GM18870 (cell line): ENCODE measurements at regions not wholly inside any gene's neighbourhood (a gene's known extent, or its start where the extent isn't known, plus 50 kb on each side); places are given as distances from the start of the nearest gene placed in this dataset.
"Not testable (repeated sequence)": the region's sequence is repeated elsewhere in the genome, so short reads cannot be mapped to it uniquely, and the experiment has no call there.

Source experiments
- ATAC-seq: cut with Tn5 transposase; IDR thresholded peaks from one replicate; pipeline ENCODE4 v1.9.1; 2021; ENCODE audit warnings: moderate library complexity; ENCODE audit not compliant: unreplicated experiment

DNA sequence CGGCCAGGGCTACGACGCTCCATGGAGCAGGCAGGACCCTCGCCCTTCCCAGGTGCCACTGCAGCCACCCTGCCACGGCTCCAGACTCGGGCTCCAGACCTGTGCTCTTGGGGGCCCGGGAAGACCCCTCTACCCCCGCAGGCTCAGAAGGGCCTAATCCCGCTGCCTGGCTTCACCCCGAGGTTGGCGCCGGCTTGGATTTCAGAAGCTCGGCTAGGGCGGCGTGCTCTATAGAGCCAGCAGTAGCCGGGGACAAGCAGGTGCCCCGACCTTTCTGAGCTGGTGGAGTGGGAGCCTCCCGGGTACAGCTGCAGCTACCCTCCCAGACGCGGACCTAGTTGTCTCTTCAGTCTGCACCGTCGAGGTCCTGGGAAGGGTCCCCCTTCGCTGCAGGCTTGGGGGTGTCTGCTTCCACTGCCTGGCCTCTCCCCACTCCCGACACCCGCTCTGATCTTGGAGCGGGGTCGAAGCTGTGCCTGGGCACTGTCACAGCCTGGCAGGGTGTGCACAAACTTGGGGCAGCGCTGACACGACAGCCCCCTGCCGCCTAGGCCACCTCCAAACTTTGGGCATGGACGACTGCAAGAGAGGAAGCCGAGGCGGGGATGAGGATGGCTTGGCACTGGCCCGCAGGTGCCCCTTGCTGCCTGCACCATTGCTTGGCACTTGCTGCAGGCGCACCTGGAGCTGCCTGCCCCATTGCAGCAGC is 1366.1 kb upstream of the CDH9 start:
- no peak for ATAC-seq

DNA sequence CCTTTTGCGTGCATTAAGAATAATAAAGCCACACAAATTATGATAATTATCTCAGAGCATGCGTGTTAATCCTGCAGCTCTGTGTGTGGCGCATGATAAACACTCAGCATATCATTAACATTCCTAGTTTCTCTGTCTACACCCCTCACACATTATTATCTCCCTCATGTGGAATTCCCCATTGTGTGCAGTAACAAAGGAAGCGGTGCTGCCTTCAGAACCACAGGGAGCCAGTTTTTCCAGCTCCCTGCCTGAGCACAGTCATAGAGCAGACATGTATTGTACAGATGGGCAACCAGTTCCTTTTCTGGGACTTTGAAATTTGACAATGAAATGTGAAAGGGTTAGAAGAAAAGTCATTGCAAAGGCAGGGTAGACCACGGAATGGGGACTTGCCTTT is 1365.5 kb upstream of the CDH9 start:
- no peak for ATAC-seq

- ATAC-seq = no peak
Observed at GRCh38 chr5:28402590-28403301, 1364.4 kb upstream of the CDH9 start.

DNA sequence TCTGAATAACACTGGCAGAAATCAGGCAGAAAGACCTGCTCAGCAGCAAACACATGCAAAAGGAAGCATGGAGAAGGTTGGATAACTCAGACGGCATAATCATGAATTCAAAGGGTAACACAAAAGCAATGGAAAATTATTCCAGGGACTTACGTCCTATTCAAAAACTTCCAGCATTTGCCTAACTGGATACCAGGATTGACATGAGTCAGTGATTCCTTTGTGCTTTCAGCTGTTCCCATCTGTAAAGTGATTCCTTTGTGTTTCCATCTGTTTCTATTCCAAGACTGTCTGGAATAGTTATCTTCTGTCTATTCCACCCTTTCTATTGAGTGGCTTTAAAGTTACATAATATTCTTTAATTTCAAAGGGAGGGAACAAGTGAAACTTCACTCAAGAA is 1361.7 kb upstream of the CDH9 start:
- no peak for ATAC-seq

DNA sequence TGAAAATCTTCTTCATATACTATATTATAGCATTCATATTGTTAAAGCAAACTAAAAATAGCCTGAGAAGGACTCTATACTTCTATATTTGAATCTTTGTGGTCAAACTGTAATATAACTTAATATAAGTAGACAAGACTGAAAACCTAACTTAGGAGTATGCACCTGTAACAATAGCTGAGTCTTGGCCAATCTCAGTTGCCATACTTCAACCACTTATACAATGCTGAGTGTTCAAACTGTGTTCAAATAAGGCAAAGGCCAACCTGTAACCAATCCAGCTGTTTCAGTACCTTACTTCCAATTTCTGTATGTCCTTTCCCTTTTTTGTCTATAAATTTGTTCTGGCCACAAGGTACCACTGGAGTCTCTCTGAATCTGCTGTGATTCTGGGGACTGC is 1360.8 kb upstream of the CDH9 start:
- ATAC-seq = no peak

DNA sequence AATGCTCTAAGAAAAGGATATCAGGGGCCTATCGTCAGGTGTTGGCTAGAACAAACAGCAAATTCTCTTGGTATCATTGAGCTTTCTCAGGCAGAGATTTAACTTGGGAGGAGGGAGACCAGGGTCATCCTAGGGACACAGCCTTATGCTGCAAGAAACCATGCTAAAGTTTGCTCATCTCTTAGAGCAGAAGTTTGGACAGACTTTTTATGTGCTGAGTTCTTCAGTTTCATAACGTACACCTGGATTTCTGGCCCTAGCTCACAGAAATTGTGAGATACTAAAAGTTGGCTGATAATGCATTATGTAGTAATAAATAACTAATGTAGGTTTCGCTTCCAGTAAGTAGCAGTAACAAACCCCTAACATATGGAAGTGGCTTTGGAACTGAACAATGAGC is 1359.8 kb upstream of the CDH9 start:
- ATAC-seq = no peak

DNA sequence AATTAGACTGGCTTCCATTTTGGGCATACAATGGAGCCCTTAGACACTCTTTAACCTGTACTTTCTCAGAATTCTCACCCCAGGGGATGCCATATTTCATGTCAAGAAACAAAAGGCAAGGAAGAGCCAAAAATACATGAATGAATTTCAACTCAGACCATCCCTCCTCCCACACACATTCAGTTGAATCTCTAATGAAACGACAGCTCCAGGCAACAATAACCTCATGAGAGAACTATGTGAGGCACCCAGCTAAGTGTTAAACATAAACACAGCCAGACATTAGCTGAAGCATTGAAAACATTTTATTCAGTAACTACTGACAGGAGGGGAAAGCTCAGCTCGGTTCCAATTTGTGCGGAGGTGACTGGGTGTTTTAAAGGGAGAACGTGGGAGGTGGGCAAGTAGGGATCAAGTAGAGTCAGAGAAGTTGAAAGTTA is 1359.1 kb upstream of the CDH9 start:
- no peak for ATAC-seq

DNA sequence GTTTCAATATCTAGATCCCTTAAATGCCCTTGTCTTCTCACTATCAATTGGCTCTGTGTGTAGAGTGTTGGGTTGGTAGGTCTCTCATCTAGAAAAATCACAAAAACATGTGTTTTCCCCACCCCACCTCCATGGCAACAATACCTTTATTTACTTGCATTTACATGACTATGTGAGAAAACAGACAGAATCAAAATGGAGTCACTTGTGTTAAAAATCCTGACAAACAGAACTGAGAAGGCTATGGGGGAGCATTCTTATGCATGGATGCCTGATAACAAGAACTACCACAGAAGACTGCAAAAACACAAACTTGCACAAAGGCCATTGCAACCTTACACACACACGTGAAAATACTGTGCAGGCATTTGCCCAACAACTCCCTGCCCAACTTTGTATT is 1352.9 kb upstream of the CDH9 start:
- no peak for ATAC-seq

DNA sequence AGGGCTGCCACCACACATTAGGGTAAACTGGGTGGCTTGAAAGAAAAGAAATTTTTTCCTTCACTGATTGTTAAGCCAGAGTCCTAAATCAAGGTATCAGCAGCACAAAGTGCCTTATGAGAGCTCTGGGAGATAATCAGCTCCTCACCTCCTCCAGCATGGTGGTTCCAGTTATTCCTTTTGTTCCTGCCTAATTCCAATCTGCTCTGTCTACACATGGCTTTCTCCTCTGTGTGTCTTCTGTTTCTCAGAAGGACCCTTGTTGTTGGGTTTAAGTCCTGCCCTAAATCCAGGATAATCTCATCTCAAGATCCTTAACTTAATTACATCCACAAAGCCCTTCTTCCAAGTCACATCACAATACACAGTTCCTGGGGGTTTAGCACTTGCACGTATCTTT is 1352.0 kb upstream of the CDH9 start:
- no peak for ATAC-seq

- ATAC-seq = not testable (repeated sequence)
Observed at GRCh38 chr5:28389727-28390126, 1351.3 kb upstream of the CDH9 start.

GRCh38 chr5:28388428-28388827 is 1350.0 kb upstream of the CDH9 start:
- ATAC-seq = no peak

DNA sequence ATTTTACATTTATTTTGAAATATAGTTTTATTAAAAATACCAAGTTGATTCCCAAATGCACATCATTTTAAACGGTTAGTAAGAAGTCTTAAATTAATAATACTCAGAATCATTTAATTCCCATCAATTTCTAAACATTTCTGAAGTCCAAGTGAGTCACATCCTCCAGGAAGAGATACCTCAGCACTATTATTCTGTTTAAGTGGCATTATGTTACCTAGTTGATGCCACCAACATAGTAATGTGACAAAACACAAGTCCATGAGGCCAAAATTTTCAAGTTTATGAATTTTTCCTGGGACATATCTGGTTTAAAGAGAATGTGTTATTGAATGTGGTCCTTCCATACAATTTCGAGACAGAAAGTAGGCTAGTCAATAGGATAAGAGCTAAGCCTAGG is 1348.3 kb upstream of the CDH9 start:
- no peak for ATAC-seq

DNA sequence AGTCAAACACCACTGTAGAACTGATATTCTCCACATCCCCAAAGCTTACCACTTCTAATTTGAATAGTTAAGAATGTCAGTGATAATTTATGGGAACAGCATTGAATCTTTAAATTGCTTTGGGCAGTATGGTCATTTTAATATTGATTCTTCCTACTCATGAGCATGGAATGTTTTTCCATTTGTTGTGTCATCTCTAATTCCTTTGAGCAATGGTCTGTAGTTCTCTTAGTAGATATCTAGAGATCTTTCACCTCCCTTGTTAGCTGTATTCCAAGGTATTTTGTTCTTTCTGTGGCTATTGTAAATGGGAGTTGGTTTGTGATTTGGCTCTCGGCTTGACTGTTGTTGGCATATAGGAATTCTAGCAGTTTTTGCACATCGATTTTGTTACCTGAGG is 1341.8 kb upstream of the CDH9 start:
- no peak for ATAC-seq

DNA sequence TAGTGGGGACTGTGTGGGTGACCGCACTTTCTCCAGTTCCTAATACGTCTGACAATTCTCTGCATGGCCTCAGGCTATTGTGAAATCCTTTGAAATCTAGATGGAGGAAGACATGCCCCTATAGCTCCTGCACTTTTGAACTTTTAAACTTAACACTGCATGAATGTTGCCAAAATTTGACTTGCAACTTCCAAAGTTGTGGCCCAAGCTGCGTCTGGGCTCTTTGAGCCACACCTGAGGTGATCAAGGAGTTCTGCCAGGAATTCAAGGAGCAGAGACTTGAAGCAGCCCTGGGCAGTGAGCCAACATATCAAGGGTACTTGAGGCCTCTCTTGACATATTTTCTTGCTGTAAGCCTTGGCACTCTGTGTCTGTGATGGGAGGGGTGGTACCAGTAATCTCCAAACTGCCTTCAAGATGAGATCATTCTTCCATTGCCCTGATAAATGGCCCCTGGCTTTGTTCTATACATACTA is 1336.1 kb upstream of the CDH9 start:
- no peak for ATAC-seq

DNA sequence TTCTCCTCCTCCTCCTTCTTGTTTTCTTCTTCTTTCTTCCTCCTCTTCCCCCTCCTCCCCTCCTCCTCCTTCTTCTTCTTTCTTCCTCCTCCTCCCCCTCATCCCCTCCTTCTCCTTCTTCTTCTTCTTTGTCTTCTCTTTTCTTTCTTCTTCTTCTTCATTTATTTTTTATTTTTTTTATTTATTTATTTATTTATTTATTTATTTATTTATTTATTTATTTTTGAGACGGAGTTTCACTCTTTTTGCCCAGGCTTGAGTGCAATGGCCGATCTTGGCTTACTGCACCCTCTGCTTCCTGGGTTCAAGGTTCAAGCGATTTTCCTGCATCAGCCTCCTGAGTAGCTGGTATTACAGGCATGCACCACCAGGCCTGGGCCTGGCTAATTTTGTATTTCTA is 1332.5 kb upstream of the CDH9 start:
- ATAC-seq = no peak

DNA sequence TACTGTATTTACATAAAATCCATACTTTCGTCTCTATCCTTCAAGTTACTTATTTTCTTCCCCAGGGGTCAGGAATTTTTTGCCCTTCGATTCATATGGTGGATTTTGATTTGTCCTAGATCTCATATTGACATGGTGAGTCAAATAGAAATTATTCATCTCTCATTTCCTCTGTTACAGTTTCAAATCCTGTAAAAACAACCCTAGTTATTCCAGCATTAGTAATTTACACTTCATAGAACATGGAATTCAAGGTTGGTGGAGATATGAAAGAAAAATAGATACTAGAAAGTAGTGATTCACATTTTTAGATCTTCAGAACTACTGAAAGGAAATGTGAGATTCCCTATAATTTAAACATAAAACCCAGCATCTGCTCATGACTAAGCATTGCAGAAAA is 1331.0 kb upstream of the CDH9 start:
- no peak for ATAC-seq

DNA sequence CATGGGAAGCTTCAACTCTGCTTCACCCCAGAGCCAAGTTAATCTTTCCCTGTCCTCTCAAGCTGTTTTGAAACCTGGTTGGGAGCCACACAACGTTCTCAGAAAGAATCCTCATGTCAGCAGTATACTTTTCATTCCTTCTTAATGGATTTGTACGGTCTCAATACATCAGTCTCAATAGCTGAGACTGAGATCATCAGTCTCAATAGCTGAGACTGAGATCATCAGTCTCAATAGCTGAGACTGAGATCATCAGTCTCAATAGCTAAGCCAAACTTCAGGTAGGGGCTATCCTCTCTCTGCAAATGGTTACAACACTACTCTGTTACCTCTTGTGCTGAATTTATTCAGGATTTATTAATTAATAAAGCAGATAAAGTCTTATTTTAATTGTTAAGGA is 1317.4 kb upstream of the CDH9 start:
- no peak for ATAC-seq

- no peak for ATAC-seq
Observed at GRCh38 chr5:28346696-28347095, 1308.3 kb upstream of the CDH9 start.

DNA sequence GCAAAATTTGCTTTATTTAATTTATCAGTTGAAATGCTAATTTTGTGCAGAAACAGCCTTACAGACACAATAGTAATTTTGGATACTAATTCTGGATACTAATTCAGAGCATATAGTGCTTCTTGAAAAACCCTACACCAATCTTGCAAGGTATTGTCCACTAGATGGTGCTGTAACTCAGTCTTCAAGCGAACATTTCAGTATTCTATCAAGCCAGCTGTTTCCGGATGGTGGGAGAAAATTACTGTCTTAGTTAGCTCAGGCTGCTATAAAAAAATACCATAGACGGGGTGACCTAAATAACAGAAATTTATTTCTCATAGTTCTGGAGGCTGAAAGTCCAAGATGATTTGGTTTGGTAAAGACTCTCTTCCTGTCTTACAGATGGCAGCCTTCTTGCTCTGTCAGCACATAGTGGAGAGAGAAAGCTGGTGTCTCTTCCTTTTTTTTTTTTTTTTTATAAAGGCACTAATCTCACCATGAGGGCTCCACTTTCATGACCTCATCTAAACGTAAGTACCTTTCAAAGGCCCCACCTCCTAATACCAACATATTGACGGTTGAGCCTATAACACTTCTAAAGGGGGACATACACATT is 1306.5 kb upstream of the CDH9 start:
- ATAC-seq = no peak

DNA sequence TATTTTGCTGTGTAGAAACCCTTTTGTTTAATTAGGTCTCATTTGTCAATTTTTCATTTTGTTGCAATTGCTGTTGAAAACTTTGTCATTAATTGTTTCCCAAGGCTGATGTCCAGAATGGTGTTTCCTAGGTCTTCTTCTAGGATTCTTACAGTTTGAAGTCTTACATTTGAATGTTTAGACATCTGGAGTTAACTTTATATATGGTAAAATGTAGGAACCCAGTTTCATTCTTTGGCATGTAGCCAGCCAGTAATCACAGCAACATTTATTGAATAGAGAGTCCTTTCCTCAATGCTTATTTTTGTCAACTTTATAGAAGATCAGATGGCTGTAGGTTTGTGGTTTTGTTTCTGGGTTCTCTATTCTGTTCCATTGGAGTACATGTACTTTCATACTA is 1290.8 kb upstream of the CDH9 start:
- no peak for ATAC-seq

DNA sequence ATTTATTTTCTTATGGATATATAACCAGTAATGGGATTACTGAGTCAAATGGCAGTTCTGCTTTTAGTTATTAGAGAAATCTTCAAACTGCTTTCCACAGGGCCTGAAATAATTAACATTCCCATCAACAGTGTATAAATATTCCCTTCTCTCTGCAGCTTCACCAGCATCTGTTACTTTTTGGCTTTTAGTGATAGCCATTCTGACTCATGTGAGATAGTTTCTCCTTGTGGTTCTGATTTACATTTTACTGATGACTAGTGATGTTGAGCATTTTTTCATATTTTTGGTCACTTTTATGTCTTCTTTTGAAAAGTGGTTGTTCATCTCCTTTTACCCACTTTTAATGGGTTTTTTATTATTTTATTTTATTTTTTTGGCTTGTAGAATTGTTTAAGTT is 1290.3 kb upstream of the CDH9 start:
- no peak for ATAC-seq

- no peak for ATAC-seq
Observed at GRCh38 chr5:28324174-28324573, 1285.8 kb upstream of the CDH9 start.
